ENCODE measurements at regions not wholly inside any gene's neighbourhood (a gene's known extent, or its start where the extent isn't known, plus 50 kb on each side); places are given as distances from the start of the nearest gene placed in this dataset.

- TF ChIP-seq EZH2phosphoT487 (IDR thresholded peaks at IDR 0.05; ENCODE audit: low read length) (no peak), CTCF (IDR thresholded peaks at IDR 0.05; ENCODE audit: low read length) (no peak), EZH2 (optimal IDR thresholded peaks at IDR 0.05; ENCODE audit: low read depth, low read length) (no peak)
Measured at GRCh38 chr14:51180577-51180976, 59.5 kb upstream of the TMX1 start.

All from MM.1S (cell line).